ENCODE measurements at regions not wholly inside any gene's neighbourhood (a gene's known extent, or its start where the extent isn't known, plus 50 kb on each side); places are given as distances from the start of the nearest gene placed in this dataset.
"Not testable (repeated sequence)": the region's sequence is repeated elsewhere in the genome, so short reads cannot be mapped to it uniquely, and the experiment has no call there.

- TF ChIP-seq EP300, POLR2A (IDR thresholded peaks at IDR 0.05): not testable (repeated sequence)
- TF ChIP-seq, protein P1, sequence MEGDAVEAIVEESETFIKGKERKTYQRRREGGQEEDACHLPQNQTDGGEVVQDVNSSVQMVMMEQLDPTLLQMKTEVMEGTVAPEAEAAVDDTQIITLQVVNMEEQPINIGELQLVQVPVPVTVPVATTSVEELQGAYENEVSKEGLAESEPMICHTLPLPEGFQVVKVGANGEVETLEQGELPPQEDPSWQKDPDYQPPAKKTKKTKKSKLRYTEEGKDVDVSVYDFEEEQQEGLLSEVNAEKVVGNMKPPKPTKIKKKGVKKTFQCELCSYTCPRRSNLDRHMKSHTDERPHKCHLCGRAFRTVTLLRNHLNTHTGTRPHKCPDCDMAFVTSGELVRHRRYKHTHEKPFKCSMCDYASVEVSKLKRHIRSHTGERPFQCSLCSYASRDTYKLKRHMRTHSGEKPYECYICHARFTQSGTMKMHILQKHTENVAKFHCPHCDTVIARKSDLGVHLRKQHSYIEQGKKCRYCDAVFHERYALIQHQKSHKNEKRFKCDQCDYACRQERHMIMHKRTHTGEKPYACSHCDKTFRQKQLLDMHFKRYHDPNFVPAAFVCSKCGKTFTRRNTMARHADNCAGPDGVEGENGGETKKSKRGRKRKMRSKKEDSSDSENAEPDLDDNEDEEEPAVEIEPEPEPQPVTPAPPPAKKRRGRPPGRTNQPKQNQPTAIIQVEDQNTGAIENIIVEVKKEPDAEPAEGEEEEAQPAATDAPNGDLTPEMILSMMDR (IDR thresholded peaks at IDR 0.05) = not testable (repeated sequence)
These were observed 83.5 kb downstream of the GEMIN8 start for GRCh38 chrX:13946223-13946622.

Data from suprapubic skin (tissue), 3 donors.